ENCODE measurements at regions not wholly inside any gene's neighbourhood (a gene's known extent, or its start where the extent isn't known, plus 50 kb on each side); places are given as distances from the start of the nearest gene placed in this dataset.
"Not testable (repeated sequence)": the region's sequence is repeated elsewhere in the genome, so short reads cannot be mapped to it uniquely, and the experiment has no call there.

- TF ChIP-seq CTCF (IDR thresholded peaks at IDR 0.05); ZFX (IDR thresholded peaks at IDR 0.05; ENCODE audit: borderline replicate concordance): not testable (repeated sequence)
Observed at GRCh38 chr5:20759459-20759858, 771.5 kb upstream of the CDH18 start.
